ENCODE measurements at regions not wholly inside any gene's neighbourhood (a gene's known extent, or its start where the extent isn't known, plus 50 kb on each side); places are given as distances from the start of the nearest gene placed in this dataset.

- Histone ChIP-seq H3K9ac (ENCODE audit: insufficient read depth in 1 of 2, low read depth in 2 of 2, low read length in 2 of 2) (no peak overlapping the region), H3K4me2 (ENCODE audit: insufficient read depth, low read length) (no peak overlapping the region), H3K27me3 (ENCODE audit: control insufficient read depth in 2 of 2, insufficient read depth in 2 of 2, low read length in 2 of 2) (no peaks in the 10 kb centered on the region), H2AFZ (ENCODE audit: low read depth, low read length) (no peak overlapping the region), H3K27ac (ENCODE audit: extremely low read depth, low read depth, low read length) (no peak overlapping the region), H3K4me1 (replicated peaks in 1 of 2; ENCODE audit: control insufficient read depth in 2 of 2, insufficient read depth in 2 of 2, low read length in 2 of 2) (no peaks in the 10 kb centered on the region; a peak in 2 of 5 replicates), H3K36me3 (ENCODE audit: control insufficient read depth, insufficient read depth, low read length) (no peaks in the 10 kb centered on the region), H3K9me3 (replicated peaks; ENCODE audit: control insufficient read depth, insufficient read depth, low read depth, low read length) (no peaks in the 10 kb centered on the region; the same call in 1 of the 2 replicates), H3K9me1 (ENCODE audit: control insufficient read depth, insufficient read depth, low read length) (no peaks in the 10 kb centered on the region), H4K20me1 (replicated peaks; ENCODE audit: control insufficient read depth, insufficient read depth, low read length) (no peaks in the 10 kb centered on the region), H3K4me3 (no peak overlapping the region), H3K79me2 (ENCODE audit: control insufficient read depth, insufficient read depth, low read length) (no peaks in the 10 kb centered on the region)
- ATAC-seq = no peak
- DNase-seq (ENCODE audit: extremely low read depth in 1 of 4, low spot score in 3 of 4) = no peak
- POLR2A ChIA-PET = no interaction called here
- BruUV-seq (replicated peaks) = no TSS peak
- intact Hi-C loops (cut with micrococcal nuclease) = no loop called here
- in situ Hi-C loops (cut with MboI) = no loop called here
- 37% methylated on average over 3 of the region's 3 CpGs for WGBS (ENCODE audit: insufficient coverage, low coverage, missing lambda C conversion rate)
- FAIRE-seq = no peak
- CTCF ChIA-PET (ENCODE audit: low intra/inter-chr PET ratio) = no interaction called here
- no peak for TF ChIP-seq E2F4 (CRISPR knock-in tag; IDR thresholded peaks at IDR 0.05; ENCODE audit: low read depth)
- TF ChIP-seq LARP7 (IDR thresholded peaks at IDR 0.05) = no peak
- TF ChIP-seq ZBTB49 (CRISPR knock-in tag; IDR thresholded peaks at IDR 0.05; ENCODE audit: borderline replicate concordance) = no peak
- TF ChIP-seq PREB (CRISPR knock-in tag; IDR thresholded peaks at IDR 0.05) = no peak
- TF ChIP-seq CAMTA2 (CRISPR knock-in tag; conservative IDR thresholded peaks at IDR 0.05) = no peak
- TF ChIP-seq PTTG1 (tag; IDR thresholded peaks at IDR 0.05; ENCODE audit: low read depth) = no peak
Measured at GRCh38 chr5:68352166-68352565, 136.6 kb downstream of the PIK3R1 start.

Measured in K562 (cell line).